ENCODE measurements at regions not wholly inside any gene's neighbourhood (a gene's known extent, or its start where the extent isn't known, plus 50 kb on each side); places are given as distances from the start of the nearest gene placed in this dataset.

DNA sequence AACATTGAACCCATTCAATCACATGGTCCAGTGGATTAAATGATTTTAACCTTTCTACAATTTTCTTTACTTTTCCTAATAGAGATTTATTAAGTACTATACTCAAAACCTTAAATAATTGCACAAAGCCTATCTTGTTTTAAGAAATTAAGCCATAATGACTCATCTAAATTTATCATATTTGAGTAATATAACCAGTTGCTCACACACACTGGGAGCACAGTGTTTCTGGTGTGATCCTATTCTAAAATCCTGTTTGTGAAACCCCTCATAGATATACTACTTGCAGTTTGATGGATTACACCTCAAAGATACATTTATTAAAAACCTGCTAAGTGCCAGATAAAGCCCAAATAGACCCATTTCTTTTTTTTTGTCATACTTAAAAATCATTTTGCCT, 668.3 kb upstream of the CDH18 start:
- DNase-seq (ENCODE audit: low read depth in 1 of 2, low spot score in 1 of 2): no peak
- TF ChIP-seq SPI1 (IDR thresholded peaks at IDR 0.05; ENCODE audit: borderline replicate concordance, low read depth) (no peak), POLR2AphosphoS5 (IDR thresholded peaks at IDR 0.05; ENCODE audit: low read depth) (no peak), GABPA (IDR thresholded peaks at IDR 0.05; ENCODE audit: low read depth) (no peak)
- TF ChIP-seq, protein P1, sequence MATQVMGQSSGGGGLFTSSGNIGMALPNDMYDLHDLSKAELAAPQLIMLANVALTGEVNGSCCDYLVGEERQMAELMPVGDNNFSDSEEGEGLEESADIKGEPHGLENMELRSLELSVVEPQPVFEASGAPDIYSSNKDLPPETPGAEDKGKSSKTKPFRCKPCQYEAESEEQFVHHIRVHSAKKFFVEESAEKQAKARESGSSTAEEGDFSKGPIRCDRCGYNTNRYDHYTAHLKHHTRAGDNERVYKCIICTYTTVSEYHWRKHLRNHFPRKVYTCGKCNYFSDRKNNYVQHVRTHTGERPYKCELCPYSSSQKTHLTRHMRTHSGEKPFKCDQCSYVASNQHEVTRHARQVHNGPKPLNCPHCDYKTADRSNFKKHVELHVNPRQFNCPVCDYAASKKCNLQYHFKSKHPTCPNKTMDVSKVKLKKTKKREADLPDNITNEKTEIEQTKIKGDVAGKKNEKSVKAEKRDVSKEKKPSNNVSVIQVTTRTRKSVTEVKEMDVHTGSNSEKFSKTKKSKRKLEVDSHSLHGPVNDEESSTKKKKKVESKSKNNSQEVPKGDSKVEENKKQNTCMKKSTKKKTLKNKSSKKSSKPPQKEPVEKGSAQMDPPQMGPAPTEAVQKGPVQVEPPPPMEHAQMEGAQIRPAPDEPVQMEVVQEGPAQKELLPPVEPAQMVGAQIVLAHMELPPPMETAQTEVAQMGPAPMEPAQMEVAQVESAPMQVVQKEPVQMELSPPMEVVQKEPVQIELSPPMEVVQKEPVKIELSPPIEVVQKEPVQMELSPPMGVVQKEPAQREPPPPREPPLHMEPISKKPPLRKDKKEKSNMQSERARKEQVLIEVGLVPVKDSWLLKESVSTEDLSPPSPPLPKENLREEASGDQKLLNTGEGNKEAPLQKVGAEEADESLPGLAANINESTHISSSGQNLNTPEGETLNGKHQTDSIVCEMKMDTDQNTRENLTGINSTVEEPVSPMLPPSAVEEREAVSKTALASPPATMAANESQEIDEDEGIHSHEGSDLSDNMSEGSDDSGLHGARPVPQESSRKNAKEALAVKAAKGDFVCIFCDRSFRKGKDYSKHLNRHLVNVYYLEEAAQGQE (IDR thresholded peaks at IDR 0.05; ENCODE audit: insufficient replicate concordance, low read depth): no peak
- TF ChIP-seq, protein P2, sequence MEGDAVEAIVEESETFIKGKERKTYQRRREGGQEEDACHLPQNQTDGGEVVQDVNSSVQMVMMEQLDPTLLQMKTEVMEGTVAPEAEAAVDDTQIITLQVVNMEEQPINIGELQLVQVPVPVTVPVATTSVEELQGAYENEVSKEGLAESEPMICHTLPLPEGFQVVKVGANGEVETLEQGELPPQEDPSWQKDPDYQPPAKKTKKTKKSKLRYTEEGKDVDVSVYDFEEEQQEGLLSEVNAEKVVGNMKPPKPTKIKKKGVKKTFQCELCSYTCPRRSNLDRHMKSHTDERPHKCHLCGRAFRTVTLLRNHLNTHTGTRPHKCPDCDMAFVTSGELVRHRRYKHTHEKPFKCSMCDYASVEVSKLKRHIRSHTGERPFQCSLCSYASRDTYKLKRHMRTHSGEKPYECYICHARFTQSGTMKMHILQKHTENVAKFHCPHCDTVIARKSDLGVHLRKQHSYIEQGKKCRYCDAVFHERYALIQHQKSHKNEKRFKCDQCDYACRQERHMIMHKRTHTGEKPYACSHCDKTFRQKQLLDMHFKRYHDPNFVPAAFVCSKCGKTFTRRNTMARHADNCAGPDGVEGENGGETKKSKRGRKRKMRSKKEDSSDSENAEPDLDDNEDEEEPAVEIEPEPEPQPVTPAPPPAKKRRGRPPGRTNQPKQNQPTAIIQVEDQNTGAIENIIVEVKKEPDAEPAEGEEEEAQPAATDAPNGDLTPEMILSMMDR (IDR thresholded peaks at IDR 0.05; ENCODE audit: insufficient read depth, low read length): no peak
- Histone ChIP-seq H3K27ac (replicated peaks) (no peak overlapping the region), H3K27me3 (ENCODE audit: insufficient read depth, poor library complexity, severe bottlenecking) (no peaks in the 10 kb centered on the region), H3K4me3 (replicated peaks; ENCODE audit: insufficient read depth, low read length) (no peak overlapping the region)

DNA sequence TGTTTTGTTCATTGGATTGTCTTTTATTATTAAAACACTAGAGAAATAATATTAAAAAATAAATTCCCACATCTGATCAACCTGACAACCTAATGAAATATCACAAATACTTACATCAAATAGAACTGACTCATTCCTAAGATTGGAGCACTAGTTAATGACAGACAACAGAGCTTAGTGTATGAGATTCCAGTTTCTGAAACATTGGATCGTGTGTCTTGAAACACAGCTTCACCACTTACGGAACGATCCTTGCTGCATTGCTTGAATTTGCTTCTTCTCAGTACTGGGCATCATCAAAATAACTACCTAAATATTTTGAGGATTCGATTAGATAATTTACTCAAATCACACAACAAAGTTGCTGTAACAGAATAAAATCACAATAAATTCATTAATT, 667.2 kb upstream of the CDH18 start:
- Histone ChIP-seq H3K27ac (replicated peaks) (no peak overlapping the region), H3K27me3 (ENCODE audit: insufficient read depth, poor library complexity, severe bottlenecking) (no peaks in the 10 kb centered on the region), H3K4me3 (replicated peaks; ENCODE audit: insufficient read depth, low read length) (no peak overlapping the region)
- no peak for DNase-seq (ENCODE audit: low read depth in 1 of 2, low spot score in 1 of 2)
- no peak for TF ChIP-seq POLR2AphosphoS5 (IDR thresholded peaks at IDR 0.05; ENCODE audit: low read depth)

DNA sequence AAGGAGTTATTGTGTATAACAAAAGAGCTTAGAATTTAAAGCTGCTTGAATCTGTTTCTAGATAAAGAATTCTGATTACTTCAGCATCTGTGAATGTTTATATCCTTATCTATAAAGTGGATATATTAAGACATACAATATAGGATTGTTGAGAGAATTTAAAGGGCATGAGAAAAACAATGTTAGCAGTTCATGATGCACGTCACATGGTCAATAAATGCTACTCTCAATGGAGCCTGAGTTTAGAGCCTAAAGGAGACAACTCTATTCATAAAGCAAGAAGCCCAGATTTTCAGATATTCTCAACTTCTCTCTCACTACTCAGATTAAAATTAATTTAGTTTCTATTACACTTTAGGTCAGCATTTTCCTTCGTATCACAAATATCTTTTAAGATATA, 666.7 kb upstream of the CDH18 start:
- H3K27me3 ChIP-seq (ENCODE audit: insufficient read depth, poor library complexity, severe bottlenecking): no peaks in the 10 kb centered on the region
- no peak overlapping the region for H3K27ac ChIP-seq (replicated peaks)
- TF ChIP-seq POLR2AphosphoS5 (IDR thresholded peaks at IDR 0.05; ENCODE audit: low read depth) (no peak), SPI1 (IDR thresholded peaks at IDR 0.05; ENCODE audit: borderline replicate concordance, low read depth) (no peak), GABPA (IDR thresholded peaks at IDR 0.05; ENCODE audit: low read depth) (no peak)
- TF ChIP-seq, protein P1 (IDR thresholded peaks at IDR 0.05; ENCODE audit: insufficient replicate concordance, low read depth): no peak
- TF ChIP-seq, protein P2 (IDR thresholded peaks at IDR 0.05; ENCODE audit: insufficient read depth, low read length): no peak
- H3K4me3 ChIP-seq (replicated peaks; ENCODE audit: insufficient read depth, low read length): no peak overlapping the region
- no peak for DNase-seq (ENCODE audit: low read depth in 1 of 2, low spot score in 1 of 2)

DNA sequence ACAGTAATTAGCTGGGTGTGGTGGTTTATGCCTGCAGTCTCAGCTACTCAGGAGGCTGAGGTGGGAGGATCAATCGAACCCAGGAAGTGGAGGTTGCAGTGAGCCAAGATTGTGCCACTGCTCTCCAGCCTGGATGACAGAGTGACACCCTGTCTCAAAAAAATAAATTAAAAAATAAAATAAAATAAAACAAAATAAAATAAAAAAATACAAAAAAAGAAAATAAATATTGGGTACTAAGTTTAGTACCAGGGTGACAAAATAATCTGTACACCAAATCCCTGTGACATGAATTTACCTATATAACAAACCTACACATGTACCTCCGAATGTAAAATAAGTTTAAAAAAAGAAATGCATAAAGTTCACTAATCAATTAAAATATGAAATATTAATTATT, 666.0 kb upstream of the CDH18 start:
- H3K27ac ChIP-seq (replicated peaks): no peak overlapping the region
- no peak overlapping the region for H3K4me3 ChIP-seq (replicated peaks; ENCODE audit: insufficient read depth, low read length)
- H3K27me3 ChIP-seq (ENCODE audit: insufficient read depth, poor library complexity, severe bottlenecking): no peaks in the 10 kb centered on the region
- TF ChIP-seq POLR2AphosphoS5 (IDR thresholded peaks at IDR 0.05; ENCODE audit: low read depth) (no peak), SPI1 (IDR thresholded peaks at IDR 0.05; ENCODE audit: borderline replicate concordance, low read depth) (no peak), GABPA (IDR thresholded peaks at IDR 0.05; ENCODE audit: low read depth) (no peak)
- TF ChIP-seq, protein P1 (IDR thresholded peaks at IDR 0.05; ENCODE audit: insufficient replicate concordance, low read depth): no peak
- TF ChIP-seq, protein P2 (IDR thresholded peaks at IDR 0.05; ENCODE audit: insufficient read depth, low read length): no peak
- DNase-seq (ENCODE audit: low read depth in 1 of 2, low spot score in 1 of 2): no peak
